ENCODE measurements at regions not wholly inside any gene's neighbourhood (a gene's known extent, or its start where the extent isn't known, plus 50 kb on each side); places are given as distances from the start of the nearest gene placed in this dataset.
"Not testable (repeated sequence)": the region's sequence is repeated elsewhere in the genome, so short reads cannot be mapped to it uniquely, and the experiment has no call there.

DNA sequence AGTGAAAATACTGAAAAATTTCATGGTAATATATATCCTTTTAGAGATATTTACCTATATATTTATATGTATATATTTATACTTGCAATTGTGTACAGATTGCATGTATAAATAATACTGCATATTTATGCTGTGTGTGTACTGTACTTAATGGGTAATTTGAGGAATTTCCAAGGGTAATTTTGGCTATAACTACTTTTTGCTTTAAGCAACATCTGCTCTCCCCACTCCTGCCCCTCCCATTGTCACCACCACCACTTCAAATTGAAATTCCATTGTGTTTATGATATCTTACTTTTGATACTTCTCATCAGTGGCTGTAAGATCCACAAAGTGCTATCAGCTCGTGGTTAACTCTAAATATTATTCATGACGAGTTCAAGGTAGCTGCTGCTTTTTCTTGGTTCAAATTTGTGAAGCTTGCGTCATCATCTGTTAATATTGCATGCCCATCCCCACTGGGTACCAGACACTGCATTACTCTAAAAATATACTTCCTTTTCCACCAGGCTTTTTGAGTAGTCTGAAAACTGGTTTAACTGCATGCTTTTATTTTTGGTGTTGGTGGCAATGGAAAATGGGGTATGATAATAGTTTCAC is 91.7 kb upstream of the MITF start:
- no peak for DNase-seq (ENCODE audit: low spot score)

- DNase-seq (ENCODE audit: low spot score), result no peak
Measured at GRCh38 chr3:69647081-69647480, 92.2 kb upstream of the MITF start.

GRCh38 chr3:69646287-69647067 is 92.8 kb upstream of the MITF start:
- DNase-seq (ENCODE audit: low spot score), result no peak

DNA sequence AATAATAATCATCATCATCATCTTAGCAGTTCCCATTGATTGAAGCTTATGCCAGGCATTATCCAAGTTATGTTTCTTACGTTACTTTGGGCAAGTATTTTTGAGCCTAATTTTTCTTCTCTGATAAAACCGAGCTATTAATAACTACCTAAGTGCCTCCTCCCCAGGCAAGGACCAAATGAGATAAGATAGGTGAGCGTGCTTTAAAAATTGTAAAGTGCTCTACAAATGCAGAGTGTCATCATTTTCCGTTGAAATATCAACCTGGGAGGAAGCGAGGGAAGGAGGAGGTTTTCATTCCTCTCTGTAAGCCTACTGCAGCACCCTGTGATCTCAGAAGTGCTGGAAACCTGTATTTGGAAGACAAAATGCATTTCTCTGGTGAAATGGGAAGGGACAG is 96.7 kb upstream of the MITF start:
- DNase-seq (ENCODE audit: low spot score), result no peak

DNA sequence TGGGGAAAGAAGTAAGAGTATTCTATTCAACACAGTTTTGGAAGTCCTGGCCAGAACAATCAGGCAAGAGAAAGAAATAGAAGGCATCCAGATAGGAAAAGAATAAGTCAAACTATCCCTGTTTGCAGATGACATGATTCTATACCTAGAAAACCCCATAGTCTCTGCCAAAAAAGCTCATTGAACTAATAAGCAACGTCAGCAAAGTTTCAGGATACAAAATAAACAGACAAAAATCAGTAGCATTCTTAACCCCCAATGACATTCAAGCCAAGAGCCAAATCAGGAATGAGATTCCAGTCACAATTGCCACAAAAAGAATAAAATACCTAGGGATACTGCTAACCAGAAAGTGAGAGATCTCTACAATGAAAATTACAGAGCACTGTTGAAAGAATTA is 99.4 kb upstream of the MITF start:
- no peak for DNase-seq (ENCODE audit: low spot score)

DNA sequence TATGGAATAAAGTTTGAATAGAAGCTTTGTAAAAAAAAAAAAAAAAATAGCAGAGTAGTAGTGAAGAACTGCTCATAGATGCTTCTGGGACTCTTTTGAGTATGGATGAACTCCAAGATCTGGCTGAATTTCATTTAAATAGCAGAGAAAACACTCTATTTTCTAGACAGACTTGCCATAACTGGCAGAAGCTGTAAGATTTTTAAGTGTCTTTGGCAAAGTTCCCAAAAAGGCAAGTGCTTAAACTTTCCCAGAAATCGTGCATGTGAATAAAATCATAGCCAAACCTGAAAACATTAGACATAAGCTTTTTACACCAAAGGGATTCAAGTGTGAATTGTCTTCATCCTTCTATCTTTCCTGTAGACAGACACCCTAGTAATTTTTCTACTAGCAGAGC is 110.3 kb upstream of the MITF start:
- no peak for DNase-seq (ENCODE audit: low spot score)

GRCh38 chr3:69613286-69613685 is 126.0 kb upstream of the MITF start:
- DNase-seq (ENCODE audit: low spot score), result no peak

DNA sequence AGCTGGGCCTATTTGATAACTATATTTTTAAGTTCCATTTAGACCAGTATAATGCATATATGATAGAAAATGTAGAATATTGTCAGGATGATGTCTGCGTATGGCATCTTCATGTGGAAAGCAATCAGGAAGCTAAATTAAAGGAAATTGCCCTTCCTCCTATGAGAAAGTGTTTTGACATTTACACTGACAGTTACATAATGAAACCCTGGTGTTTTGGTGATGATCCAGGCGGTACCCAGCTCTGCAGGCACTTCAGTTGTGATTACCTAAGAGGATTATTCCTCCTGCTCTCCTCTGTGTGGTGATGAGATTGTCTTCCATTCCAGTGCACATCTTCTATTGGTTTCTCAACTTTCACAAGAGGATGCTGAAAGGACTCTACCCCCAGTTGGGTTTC is 126.5 kb upstream of the MITF start:
- DNase-seq (ENCODE audit: low spot score), result no peak

DNA sequence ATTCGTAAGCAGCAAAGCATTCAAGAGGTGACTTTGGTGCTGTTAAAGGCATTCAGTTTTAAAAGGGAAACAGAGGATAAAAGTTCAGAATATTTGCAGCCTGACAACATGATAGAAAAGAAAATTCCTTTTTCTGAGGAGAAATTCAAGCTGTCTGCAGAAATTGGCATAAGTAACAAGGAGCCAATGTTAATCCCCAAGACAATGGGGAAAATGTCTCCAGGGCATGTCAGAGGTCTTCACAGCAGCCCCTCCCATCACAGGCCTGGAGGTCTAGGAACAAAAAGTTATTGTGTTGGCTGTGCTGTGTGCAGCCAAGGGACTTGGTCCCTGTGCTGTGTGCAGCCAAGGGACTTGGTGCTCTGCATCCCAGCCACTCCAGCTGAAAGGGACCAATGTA is 129.7 kb upstream of the MITF start:
- not testable (repeated sequence) for DNase-seq (ENCODE audit: low spot score)

DNA sequence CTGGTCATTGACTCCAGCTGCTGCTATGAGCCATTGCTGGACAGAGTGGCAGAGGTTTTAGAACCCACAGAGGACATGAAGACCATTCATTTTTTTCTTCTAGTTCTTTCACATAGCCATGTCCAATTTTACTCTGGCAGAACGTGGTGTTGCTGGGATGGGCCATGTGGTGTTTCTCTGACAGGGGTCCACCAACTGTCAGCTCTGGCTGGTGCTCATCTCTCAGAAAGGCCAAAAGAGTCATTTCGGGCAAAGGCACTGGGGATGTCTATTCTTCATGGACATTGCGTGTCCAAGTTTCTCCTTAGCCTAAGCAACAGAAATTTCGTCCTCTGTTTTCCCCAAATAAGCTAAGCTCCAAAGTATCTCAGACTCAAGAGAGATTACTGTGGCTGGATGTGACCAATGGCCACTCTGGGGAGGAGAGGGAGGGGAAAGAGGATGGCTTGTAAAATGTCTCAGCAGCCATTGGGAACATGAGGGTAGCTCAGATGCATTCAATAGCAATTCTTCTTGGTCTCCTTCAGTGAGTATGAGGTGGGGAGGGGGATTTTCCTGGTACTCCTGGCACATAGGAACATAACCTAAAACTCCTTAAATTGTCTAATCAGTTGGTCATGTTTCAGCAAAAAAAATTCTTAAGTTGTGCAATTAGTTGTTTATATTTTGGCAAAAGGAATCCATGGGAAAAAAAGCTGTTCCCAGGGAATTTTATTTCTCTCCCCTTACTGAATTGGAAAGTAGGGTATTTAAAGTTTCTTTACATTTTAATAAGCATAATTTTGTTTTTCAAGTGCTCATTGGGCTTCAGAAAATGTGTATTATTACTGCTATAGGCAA is 131.6 kb upstream of the MITF start:
- DNase-seq (ENCODE audit: low spot score), result no peak

DNA sequence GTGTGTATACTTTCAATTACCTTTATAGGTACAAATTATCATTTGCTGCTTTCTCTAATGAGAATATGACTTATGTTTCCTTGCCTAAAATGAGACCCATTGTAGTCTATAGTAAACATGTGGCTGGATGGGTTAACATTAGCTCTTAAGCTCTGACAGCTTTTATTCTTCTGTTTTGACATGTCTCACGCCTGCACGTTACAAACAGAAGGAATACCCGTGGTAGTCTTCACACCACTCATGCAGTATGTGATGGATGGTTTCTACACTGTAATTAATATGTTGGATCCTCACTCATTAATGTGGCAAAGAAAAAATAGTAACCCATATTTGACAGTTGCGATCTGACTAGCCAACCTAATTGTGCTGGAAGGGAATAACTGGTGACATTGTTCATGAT is 133.4 kb upstream of the MITF start:
- no peak for DNase-seq (ENCODE audit: low spot score)

DNA sequence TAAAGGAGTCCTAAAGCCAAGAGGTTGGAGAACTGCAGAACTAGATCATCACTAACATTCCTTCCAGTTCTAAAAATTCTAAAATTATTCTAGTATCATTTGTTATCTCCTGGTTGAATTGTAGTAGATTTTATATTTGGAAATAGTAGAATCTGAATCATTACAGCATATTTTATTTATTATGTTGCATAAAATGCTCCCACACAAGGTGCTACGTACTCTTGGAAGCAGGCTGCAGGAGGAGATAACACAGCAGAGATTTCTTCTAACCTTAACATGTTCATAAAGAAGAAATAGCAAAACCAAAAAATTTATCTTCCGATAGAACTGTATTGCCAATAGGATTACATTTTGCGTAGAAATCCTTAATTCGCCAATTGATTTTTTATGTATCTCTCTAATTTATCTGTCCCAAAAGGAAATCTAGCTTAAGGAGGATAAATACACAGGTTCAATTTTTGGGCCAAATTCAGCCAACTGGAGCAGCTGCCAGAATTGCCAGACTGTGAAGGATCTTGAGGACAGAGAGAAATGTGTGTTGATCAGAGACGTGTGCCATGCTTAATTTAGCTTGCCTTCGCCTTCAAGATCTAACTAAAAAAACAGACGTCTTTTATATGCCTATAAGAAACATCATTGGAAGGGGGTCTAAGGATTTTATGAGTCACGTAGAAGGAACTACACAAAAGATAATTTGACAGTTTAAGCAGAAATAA is 134.4 kb upstream of the MITF start:
- DNase-seq (ENCODE audit: low spot score), result no peak

GRCh38 chr3:69602112-69602511 is 137.2 kb upstream of the MITF start:
- no peak for DNase-seq (ENCODE audit: low spot score)

GRCh38 chr3:69594286-69594685 is 145.0 kb upstream of the MITF start:
- no peak for DNase-seq (ENCODE audit: low spot score)

DNA sequence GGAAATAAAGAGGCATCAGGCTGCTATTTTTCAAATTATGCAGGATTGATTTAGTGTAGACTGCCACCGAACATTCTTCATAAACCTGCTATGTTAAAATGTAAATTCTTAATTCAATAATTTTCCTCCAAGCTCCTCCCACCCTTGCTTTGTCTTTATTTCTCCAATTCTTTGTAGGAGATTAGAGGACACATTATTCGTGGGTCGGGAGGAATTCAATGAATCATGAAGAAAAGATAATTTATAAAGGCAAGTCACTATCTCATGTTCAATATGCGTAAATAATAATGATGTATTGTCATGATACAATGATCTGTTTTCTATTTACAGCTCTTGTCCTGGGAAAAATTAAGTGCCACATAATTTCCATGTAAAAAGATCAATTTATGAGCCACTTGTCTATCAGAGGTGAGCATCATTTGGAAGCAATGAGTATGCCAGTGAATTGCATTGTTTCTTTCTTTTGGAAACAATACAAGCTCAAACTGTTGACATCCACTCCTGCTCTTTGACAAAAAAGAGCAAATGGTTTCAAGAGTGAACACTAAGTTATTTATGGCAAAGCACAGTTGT is 148.0 kb upstream of the MITF start:
- DNase-seq (ENCODE audit: low spot score), result no peak

DNA sequence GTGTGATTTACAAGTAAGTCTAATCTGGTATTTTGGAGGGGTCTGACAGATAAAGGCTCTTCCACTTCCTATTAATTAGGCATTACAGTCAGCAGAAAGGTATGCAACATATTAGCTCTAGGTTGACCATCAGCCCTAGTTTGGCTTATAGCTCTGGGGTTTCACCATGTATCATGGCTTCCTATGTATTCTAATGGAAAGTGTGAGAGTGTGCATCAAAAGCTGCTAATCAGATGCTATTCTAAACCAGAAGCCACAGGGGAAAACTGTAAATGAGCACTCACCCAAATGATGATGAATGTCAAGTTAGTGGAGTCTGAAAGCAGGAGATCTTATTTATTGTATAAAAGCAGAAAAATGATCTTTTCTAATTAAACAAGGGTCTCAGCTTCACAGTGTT is 149.2 kb upstream of the MITF start:
- no peak for DNase-seq (ENCODE audit: low spot score)

- no peak for DNase-seq (ENCODE audit: low spot score)
Measured at GRCh38 chr3:69588170-69588569, 151.1 kb upstream of the MITF start.

DNA sequence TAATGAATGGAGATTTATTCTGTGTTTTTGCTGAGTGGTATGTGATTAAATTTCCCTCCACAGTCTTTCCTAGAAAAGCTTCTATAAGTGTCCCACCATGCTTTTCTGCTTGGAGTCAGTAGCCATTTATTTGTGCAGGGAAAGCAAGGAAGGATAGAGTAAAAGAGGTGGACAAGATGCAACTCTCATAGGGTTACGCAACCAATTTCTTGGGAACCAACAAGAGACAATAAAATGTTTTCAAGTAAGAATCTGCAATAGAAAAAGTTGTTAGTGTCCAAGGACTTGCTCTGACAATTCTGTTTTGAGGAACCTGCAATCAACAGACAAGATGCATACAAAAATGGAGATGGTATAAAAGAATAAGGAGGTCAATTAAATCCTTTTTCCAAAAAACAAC is 153.8 kb upstream of the MITF start:
- no peak for DNase-seq (ENCODE audit: low spot score)

- DNase-seq (ENCODE audit: low spot score), result no peak
Measured at GRCh38 chr3:69582044-69582443, 157.2 kb upstream of the MITF start.

GRCh38 chr3:69579306-69580041 is 159.8 kb upstream of the MITF start:
- DNase-seq (ENCODE audit: low spot score), result no peak

DNA sequence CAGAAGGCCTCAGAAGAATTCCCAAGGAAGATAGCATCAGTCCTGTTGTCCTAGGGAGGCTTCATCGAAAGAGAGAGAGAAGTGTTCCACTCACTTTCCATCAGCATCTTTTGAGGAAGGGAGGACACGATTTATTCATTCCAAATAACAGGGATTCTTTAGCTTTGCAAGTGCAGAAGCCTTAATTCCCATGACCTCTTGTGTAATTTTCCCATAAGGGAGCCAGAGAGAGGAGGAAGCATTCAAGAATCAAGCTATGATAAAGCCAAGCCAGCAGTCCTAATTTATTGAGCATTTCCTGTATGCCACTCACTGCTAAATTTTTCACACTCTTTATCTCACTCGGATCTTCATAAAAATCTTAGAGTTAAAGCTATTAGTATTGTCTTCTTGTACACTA is 169.7 kb upstream of the MITF start:
- no peak for DNase-seq (ENCODE audit: low spot score)

Data from CD4-positive, alpha-beta T cell treated with Interleukin-15 for 4 hours (primary cell).